GM12872 (cell line): ENCODE measurements at regions not wholly inside any gene's neighbourhood (a gene's known extent, or its start where the extent isn't known, plus 50 kb on each side); places are given as distances from the start of the nearest gene placed in this dataset.

Source experiments
- CTCF ChIP-seq: IDR thresholded peaks from 3 replicates; pipeline ENCODE4 v1.5.1; 2011; ENCODE audit warnings: low read depth, mild to moderate bottlenecking, low read length, moderate library complexity; ENCODE audit not compliant: insufficient read depth

- TF ChIP-seq CTCF: no peak
Measured at GRCh38 chr4:30667919-30668318, 52.2 kb upstream of the PCDH7 start.

- TF ChIP-seq CTCF: no peak
Measured at GRCh38 chr4:30670206-30670605, 50.0 kb upstream of the PCDH7 start.
